OCI-LY3 (cell line): ENCODE measurements at regions not wholly inside any gene's neighbourhood (a gene's known extent, or its start where the extent isn't known, plus 50 kb on each side); places are given as distances from the start of the nearest gene placed in this dataset.

Experiments used
- H2AFZ ChIP-seq: fragments of 200-600, 300-600 bp; shearing (Covaris generic); 2 replicates; pipeline ENCODE4 v1.6.0; 2014; ENCODE audit warnings: antibody characterized with exemption, low read depth, low read length
- H3K27ac ChIP-seq: fragments of 200-600, 300-600 bp; sonication (generic); 2 replicates; pipeline ENCODE4 v1.5.1; 2014; ENCODE audit warnings: mild to moderate bottlenecking, low read length, moderate library complexity, mixed read lengths
- H3K27me3 ChIP-seq: fragments of 200-600, 300-600 bp; sonication (generic); 2 replicates; pipeline ENCODE4 v1.6.1; 2014; ENCODE audit warnings: low read depth, low read length, mixed read lengths
- H3K36me3 ChIP-seq: fragments of 200-600, 300-600 bp; sonication (generic); replicated peaks from 2 replicates; pipeline ENCODE3; 2014; ENCODE audit warnings: low read depth, low read length, mixed read lengths
- H3K4me1 ChIP-seq: fragments of 300-600, 200-600 bp; sonication (generic); 2 replicates; pipeline ENCODE4 v1.6.1; 2014; ENCODE audit warnings: low read length, mixed read lengths
- H3K4me2 ChIP-seq: fragments of 200-600, 300-600 bp; sonication (generic); 2 replicates; pipeline ENCODE4 v1.6.1; 2014; ENCODE audit warnings: low read length, mixed read lengths
- H3K4me3 ChIP-seq: fragments of 300-600, 200-600 bp; sonication (generic); 2 replicates; pipeline ENCODE4 v1.5.1; 2014; ENCODE audit warnings: antibody characterized with exemption, mild to moderate bottlenecking, low read length, moderate library complexity
- H3K79me2 ChIP-seq: fragments of 300-600, 200-600 bp; shearing (Covaris generic); 2 replicates; pipeline ENCODE4 v1.6.1; 2014; ENCODE audit warnings: mild to moderate bottlenecking, low read length, mixed read lengths
- H3K9ac ChIP-seq: fragments of 300-600, 200-600 bp; shearing (Covaris generic); 2 replicates; pipeline ENCODE4 v1.6.0; 2014; ENCODE audit warnings: mild to moderate bottlenecking, low read length, moderate library complexity
- H3K9me3 ChIP-seq: fragments of 200-600, 300-600 bp; shearing (Covaris generic); 2 replicates; pipeline ENCODE4 v1.6.1; 2014; ENCODE audit warnings: low read length, mixed read lengths; ENCODE audit not compliant: insufficient read depth
- H4K20me1 ChIP-seq: fragments of 200-600, 300-600 bp; sonication (generic); 2 replicates; pipeline ENCODE4 v1.6.1; 2016; ENCODE audit warnings: low read length, mixed read lengths; ENCODE audit not compliant: insufficient read depth
- EZH2phosphoT487 ChIP-seq: fragments of 200-600 bp; shearing (Covaris generic); IDR thresholded peaks from 2 replicates; pipeline ENCODE4 v1.6.1; 2018; ENCODE audit warnings: antibody characterized with exemption, mixed run types, low read depth
- TF ChIP-seq, protein P1 (sequence below): fragments of 200-600, 300-600 bp; sonication (generic); IDR thresholded peaks from 2 replicates; pipeline ENCODE4 v1.5.1; 2014; ENCODE audit warnings: antibody characterized with exemption, low read length, low read depth

DNA sequence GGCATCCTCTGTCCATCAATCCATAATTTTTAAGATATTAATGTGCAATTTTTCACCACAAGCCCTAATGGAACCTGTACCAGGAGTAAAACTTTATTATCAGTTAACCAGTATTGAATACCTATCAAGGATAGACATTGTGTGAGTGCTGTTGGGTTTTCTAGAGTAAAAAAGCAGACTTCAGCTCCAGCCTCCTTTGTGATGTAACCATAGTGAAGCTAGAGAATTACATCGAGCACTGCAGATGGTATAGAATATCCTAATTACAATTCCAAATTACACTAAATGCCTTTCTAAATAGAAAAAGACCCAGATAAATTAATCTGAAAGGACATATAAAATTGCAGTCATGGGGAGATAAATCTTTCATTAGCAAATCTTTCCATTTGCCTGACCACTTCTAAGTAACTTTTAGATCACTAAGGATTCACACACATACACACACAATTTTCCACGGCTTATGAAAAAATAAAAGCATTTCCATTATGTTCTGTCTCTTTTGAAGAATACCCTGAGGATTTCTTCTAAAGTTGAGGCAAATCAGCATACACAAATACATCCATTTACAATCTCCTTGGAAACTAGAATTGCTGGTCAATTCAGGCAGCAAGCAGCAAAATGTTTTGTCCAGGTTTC lies 117.1 kb upstream of the TANK start:
- H3K9ac ChIP-seq, result no peak overlapping the region
- H3K4me3 ChIP-seq, result no peak overlapping the region
- H2AFZ ChIP-seq, result no peak overlapping the region
- no peaks in the 10 kb centered on the region for H4K20me1 ChIP-seq
- no peaks in the 10 kb centered on the region; the same call in 1 of the 2 replicates for H3K27me3 ChIP-seq
- H3K4me2 ChIP-seq, result no peak overlapping the region
- no peaks in the 10 kb centered on the region for H3K9me3 ChIP-seq
- H3K27ac ChIP-seq, result no peak overlapping the region
- H3K4me1 ChIP-seq, result no peaks in the 10 kb centered on the region
- H3K36me3 ChIP-seq, result no peaks in the 10 kb centered on the region
- H3K79me2 ChIP-seq, result no peaks in the 10 kb centered on the region
- TF ChIP-seq EZH2phosphoT487, result no peak
- TF ChIP-seq, protein P1, sequence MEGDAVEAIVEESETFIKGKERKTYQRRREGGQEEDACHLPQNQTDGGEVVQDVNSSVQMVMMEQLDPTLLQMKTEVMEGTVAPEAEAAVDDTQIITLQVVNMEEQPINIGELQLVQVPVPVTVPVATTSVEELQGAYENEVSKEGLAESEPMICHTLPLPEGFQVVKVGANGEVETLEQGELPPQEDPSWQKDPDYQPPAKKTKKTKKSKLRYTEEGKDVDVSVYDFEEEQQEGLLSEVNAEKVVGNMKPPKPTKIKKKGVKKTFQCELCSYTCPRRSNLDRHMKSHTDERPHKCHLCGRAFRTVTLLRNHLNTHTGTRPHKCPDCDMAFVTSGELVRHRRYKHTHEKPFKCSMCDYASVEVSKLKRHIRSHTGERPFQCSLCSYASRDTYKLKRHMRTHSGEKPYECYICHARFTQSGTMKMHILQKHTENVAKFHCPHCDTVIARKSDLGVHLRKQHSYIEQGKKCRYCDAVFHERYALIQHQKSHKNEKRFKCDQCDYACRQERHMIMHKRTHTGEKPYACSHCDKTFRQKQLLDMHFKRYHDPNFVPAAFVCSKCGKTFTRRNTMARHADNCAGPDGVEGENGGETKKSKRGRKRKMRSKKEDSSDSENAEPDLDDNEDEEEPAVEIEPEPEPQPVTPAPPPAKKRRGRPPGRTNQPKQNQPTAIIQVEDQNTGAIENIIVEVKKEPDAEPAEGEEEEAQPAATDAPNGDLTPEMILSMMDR, result no peak

DNA sequence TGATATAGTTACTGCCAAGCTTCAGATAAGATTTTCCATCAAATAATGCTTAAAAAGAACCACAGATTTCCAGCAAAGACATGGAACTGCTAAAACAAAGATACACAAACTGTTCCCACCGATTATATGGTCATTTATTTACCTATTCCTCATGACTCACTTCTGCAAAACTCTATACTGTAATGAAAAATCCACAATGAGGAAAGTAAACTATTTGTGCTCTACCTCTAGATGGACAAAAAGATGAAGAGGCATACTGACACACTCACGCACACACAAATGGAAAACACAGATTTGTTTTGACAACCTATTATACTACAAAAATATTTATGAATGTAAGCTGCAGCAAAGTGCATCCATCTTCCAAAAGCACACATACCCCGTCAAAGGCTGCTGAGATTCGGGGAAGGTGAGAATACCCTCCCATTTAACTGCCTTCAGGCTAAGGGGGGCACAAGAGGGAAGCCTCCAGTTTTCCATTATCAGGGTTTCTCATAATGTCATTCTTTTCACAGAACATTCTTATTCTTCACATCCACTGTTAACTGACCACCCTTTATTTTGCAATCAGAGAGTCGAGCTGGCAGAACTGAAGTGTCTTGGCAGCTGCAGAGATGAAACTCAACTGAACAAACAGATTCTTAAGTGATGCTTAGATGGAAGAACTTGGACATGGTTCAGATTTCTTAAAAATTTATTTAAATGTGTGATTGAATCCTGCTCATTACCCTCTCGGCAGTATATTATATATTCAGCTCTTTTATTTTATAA lies 115.9 kb upstream of the TANK start:
- Histone ChIP-seq H3K4me2 (no peak overlapping the region), H3K9me3 (no peaks in the 10 kb centered on the region), H3K4me1 (no peaks in the 10 kb centered on the region), H3K27ac (no peak overlapping the region), H3K9ac (no peak overlapping the region), H3K79me2 (no peaks in the 10 kb centered on the region), H3K27me3 (peaks cover 4% of the 10 kb centered on the region; the same call in 1 of the 2 replicates), H4K20me1 (no peaks in the 10 kb centered on the region), H3K4me3 (no peak overlapping the region), H3K36me3 (no peaks in the 10 kb centered on the region), H2AFZ (no peak overlapping the region)
- TF ChIP-seq, protein P1, result no peak
- TF ChIP-seq EZH2phosphoT487, result no peak

DNA sequence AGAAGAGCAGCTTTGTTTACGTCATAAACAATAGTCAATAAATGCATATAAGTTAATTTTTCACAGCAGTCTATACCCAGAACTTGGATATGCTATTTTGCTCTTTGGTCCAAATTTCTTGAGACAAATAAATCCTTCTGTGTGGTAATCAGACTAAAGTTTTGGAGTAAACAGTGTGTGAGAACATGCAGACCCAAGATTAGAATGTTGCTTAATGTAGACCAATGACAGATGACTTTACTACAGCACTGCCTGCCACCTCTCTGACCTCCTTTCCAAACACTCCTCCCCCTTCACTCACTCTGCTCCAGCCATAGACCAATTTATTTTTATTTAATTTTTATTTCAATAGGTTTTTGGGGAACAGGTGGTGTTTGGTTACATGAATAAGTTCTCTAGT lies 115.3 kb upstream of the TANK start:
- Histone ChIP-seq H3K4me3 (no peak overlapping the region), H3K27me3 (peaks cover 4% of the 10 kb centered on the region; the same call in 1 of the 2 replicates), H3K4me1 (no peaks in the 10 kb centered on the region), H3K9me3 (no peaks in the 10 kb centered on the region), H3K27ac (no peak overlapping the region), H4K20me1 (no peaks in the 10 kb centered on the region), H3K4me2 (no peak overlapping the region), H3K79me2 (no peaks in the 10 kb centered on the region), H2AFZ (no peak overlapping the region), H3K36me3 (no peaks in the 10 kb centered on the region), H3K9ac (no peak overlapping the region)
- no peak for TF ChIP-seq EZH2phosphoT487

DNA sequence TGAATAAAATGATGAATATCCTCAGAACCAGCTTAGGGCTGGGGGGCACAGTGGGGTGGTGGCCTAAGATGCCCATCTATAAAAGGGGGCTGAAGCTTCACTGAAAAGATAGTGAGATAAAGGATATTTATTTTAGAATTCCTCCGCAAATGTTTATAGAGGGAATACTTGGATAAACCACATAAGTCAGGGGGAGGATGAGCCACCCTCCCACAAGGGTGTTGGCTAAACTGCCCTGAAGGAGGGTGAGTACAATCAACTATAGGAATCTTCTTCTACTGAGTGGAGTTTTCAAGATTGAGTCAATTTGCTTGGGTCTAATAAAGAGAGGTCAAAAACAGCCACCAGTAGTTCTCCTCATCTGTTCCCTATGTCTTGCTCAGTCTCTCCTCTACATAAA lies 114.5 kb upstream of the TANK start:
- Histone ChIP-seq H3K79me2 (no peaks in the 10 kb centered on the region), H3K4me1 (no peaks in the 10 kb centered on the region), H3K36me3 (no peaks in the 10 kb centered on the region), H4K20me1 (no peaks in the 10 kb centered on the region), H3K27me3 (peaks cover 4% of the 10 kb centered on the region; the same call in 1 of the 2 replicates), H3K9ac (no peak overlapping the region), H3K9me3 (no peaks in the 10 kb centered on the region), H3K27ac (no peak overlapping the region), H3K4me3 (no peak overlapping the region), H3K4me2 (no peak overlapping the region), H2AFZ (no peak overlapping the region)
- TF ChIP-seq, protein P1, result no peak
- TF ChIP-seq EZH2phosphoT487, result no peak
